ENCODE measurements at regions not wholly inside any gene's neighbourhood (a gene's known extent, or its start where the extent isn't known, plus 50 kb on each side); places are given as distances from the start of the nearest gene placed in this dataset.

GRCh38 chr1:189646066-189646465 lies 831.6 kb downstream of the BRINP3 start:
- TF ChIP-seq, protein P1, sequence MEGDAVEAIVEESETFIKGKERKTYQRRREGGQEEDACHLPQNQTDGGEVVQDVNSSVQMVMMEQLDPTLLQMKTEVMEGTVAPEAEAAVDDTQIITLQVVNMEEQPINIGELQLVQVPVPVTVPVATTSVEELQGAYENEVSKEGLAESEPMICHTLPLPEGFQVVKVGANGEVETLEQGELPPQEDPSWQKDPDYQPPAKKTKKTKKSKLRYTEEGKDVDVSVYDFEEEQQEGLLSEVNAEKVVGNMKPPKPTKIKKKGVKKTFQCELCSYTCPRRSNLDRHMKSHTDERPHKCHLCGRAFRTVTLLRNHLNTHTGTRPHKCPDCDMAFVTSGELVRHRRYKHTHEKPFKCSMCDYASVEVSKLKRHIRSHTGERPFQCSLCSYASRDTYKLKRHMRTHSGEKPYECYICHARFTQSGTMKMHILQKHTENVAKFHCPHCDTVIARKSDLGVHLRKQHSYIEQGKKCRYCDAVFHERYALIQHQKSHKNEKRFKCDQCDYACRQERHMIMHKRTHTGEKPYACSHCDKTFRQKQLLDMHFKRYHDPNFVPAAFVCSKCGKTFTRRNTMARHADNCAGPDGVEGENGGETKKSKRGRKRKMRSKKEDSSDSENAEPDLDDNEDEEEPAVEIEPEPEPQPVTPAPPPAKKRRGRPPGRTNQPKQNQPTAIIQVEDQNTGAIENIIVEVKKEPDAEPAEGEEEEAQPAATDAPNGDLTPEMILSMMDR (IDR thresholded peaks at IDR 0.05), result no peak
- TF ChIP-seq POLR2A (IDR thresholded peaks at IDR 0.05), result no peak
